H1 (cell line): ENCODE measurements at regions not wholly inside any gene's neighbourhood (a gene's known extent, or its start where the extent isn't known, plus 50 kb on each side); places are given as distances from the start of the nearest gene placed in this dataset.

Experiments
- BRCA1 ChIP-seq: IDR thresholded peaks from 2 replicates; pipeline ENCODE4 v1.6.1; 2012; ENCODE audit warnings: low read depth, low read length, improper control_type of control experiment
- FOSL1 ChIP-seq: IDR thresholded peaks from 2 replicates; pipeline ENCODE4 v1.6.1; 2011; ENCODE audit warnings: mild to moderate bottlenecking, low read depth, low read length, moderate library complexity; ENCODE audit not compliant: insufficient read depth
- MAFK ChIP-seq: IDR thresholded peaks from 2 replicates; pipeline ENCODE4 v1.6.1; 2012; ENCODE audit warnings: low read depth, mild to moderate bottlenecking, improper control_type of control experiment, low read length
- RNF2 ChIP-seq: fragments of 200-900, 300-1000 bp; sonication (generic); IDR thresholded peaks from 2 replicates; pipeline ENCODE4 v1.7.1; 2016; ENCODE audit warnings: borderline replicate concordance, low read depth, mild to moderate bottlenecking, antibody characterized with exemption, low read length; ENCODE audit not compliant: poor library complexity, severe bottlenecking; ENCODE audit errors: missing control alignments

DNA sequence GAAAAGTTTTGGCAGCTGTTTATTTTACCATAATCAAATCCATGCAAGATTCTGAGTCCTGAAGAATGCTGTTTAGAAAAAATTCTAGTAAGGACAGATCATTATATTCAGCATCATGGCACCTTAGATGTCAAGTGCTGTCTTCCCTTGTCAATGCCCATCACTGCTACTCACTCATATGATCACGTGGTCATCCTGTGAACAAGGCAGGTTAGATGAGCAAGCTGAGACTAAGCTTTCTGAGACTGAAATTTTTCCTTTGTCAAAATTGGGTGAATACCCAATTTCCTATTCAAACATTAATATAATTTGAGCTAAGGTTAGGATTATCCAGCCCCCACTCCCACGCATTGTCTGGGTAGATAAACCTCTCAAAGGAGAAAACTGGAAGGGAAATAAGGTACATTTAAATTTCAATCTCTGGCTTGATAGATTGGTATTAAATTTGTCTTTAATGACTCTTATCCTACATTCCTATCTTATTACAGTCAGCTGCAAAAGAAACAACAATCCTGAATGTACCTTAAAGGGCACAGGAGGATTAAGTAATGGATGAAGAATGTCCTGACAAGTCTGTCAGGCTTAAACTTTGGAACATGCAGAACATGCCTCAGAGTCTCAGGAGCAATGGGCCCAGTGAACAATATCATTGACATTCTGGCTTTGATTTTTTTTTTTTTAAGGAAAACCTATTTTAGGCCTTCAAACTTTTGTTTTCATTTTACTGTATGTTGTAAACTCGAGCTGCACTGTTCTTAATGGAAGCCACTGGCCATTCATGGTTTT, 148.7 kb upstream of the RANBP3L start:
- no peak for TF ChIP-seq MAFK
- no peak for TF ChIP-seq RNF2
- TF ChIP-seq FOSL1 = no peak
- TF ChIP-seq BRCA1 = no peak
